Pancreas (tissue), 10 donors: ENCODE measurements at regions not wholly inside any gene's neighbourhood (a gene's known extent, or its start where the extent isn't known, plus 50 kb on each side); places are given as distances from the start of the nearest gene placed in this dataset.

Source experiments
- ATAC-seq, 4 donors: fragments of 200-7000 bp; cut with Tn5 transposase; one replicate each; pipeline versions ENCODE4 v1.8.0 to v1.9.1; 2020; ENCODE audit warnings: mild to moderate bottlenecking in 4 of 4, moderate library complexity in 4 of 4
- DNase-seq, 6 donors: peaks; one replicate each; pipeline ENCODE4 v3.0.0-alpha.2; 2020
- FAIRE-seq: peaks from 2 replicates; lab custom pipeline; 2012; peaks lifted over from hg19 to GRCh38; lab: Jason Lieb, UNC
- H3K27ac ChIP-seq, 4 donors: fragments of 200-600 bp; sonication (generic); 1 replicate in 3 of 4; 2 replicates in 1 of 4; pipeline versions ENCODE4 v1.5.0 to v1.8.0; 2020
- H3K27me3 ChIP-seq, 4 donors: fragments of 200-600 bp; one replicate each; pipeline ENCODE4 v1.8.0; 2021
- H3K36me3 ChIP-seq, 3 donors: fragments of 200-600 bp; sonication (generic) in 1 of 3; one replicate each; pipeline versions ENCODE4 v1.5.0 to v1.8.0; 2020 to 2021
- H3K4me1 ChIP-seq, 3 donors: fragments of 200-600 bp; one replicate each; pipeline ENCODE4 v1.8.0; 2021
- H3K4me3 ChIP-seq, 4 donors: fragments of 200-600 bp; sonication (generic) in 2 of 4; one replicate each; pipeline versions ENCODE4 v1.5.0 to v1.8.0; 2020 to 2021
- H3K9me3 ChIP-seq, 4 donors: fragments of 200-600 bp; one replicate each; pipeline ENCODE4 v1.8.0; 2021
- CTCF ChIP-seq, 4 donors: fragments of 200-600 bp; sonication (generic) in 3 of 4; IDR thresholded peaks; one replicate each; pipeline versions ENCODE4 v1.5.0 to v1.8.0; 2021; ENCODE audit warnings: antibody characterized with exemption in 4 of 4
- WGBS, 2 donors: extraction: QIAGEN DNeasy Blood & Tissue Kit; methylation state at CpG; one replicate each; pipeline ENCODE4 v1.1.7; 2013; 5-methylcytosine and 5-hydroxymethylcytosine counted together
- intact Hi-C, 3 donors: fragments of 100-400 bp; cut with DNase I; formaldehyde crosslinking; loops; one replicate each; pipeline versions ENCODE4 v1.11.1 to v1.14.2; 2022
- donor health status: healthy with polysubstance abuse.
- donor health status: DM: no; HTN: no; CAD: no; lungs with moderate emphysema.
- donor health status: DM: no; HTN: no; CAD: no.
- donor health status: control.
- donor health status: control.
- donor health status: Bipolar disorder and iron deficiency.
- donor health status: DM: yes; HTN: yes; CAD: no.
- donor health status: DM: no; HTN: no; CAD: no.
- donor health status: DM: no; HTN: no; CAD: no.
- donor health status: DM: yes; HTN: yes; CAD: no.

- FAIRE-seq: no peak
- Histone ChIP-seq H3K27me3 (no peaks in the 10 kb centered on the region), H3K4me1 (no peaks in the 10 kb centered on the region), H3K9me3 (no peaks in the 10 kb centered on the region), H3K4me3 (no peak overlapping the region), H3K36me3 (no peaks in the 10 kb centered on the region), H3K27ac (no peak overlapping the region)
- intact Hi-C loops: no loop called here
- no peak for ATAC-seq
- no peak for DNase-seq
- TF ChIP-seq CTCF (IDR thresholded peaks at IDR 0.05): no peak
Observed at GRCh38 chr4:74524985-74525384, 80.0 kb downstream of the AREG start.

- 78 to 94% methylated on average over 1 of the region's 1 CpG for WGBS, 2 donors
- intact Hi-C loops: no loop called here
- FAIRE-seq (no peak), DNase-seq (no peak), ATAC-seq (no peak)
- Histone ChIP-seq H3K4me3 (no peak overlapping the region), H3K27ac (no peak overlapping the region), H3K4me1 (no peaks in the 10 kb centered on the region), H3K36me3 (no peaks in the 10 kb centered on the region), H3K9me3 (no peaks in the 10 kb centered on the region), H3K27me3 (no peaks in the 10 kb centered on the region)
- no peak for TF ChIP-seq CTCF (IDR thresholded peaks at IDR 0.05)
Observed at GRCh38 chr4:74527049-74527448, 82.1 kb downstream of the AREG start.

GRCh38 chr4:74528178-74528577 lies 83.2 kb downstream of the AREG start:
- intact Hi-C loops: no loop called here
- no peak overlapping the region for H3K4me3 ChIP-seq
- no peak for FAIRE-seq
- H3K4me1 ChIP-seq: no peaks in the 10 kb centered on the region
- no peaks in the 10 kb centered on the region for H3K9me3 ChIP-seq
- no peaks in the 10 kb centered on the region for H3K27me3 ChIP-seq
- no peak for ATAC-seq
- H3K36me3 ChIP-seq: no peaks in the 10 kb centered on the region
- 88 to 91% methylated on average over 1 of the region's 1 CpG for WGBS, 2 donors
- TF ChIP-seq CTCF (IDR thresholded peaks at IDR 0.05): no peak
- no peak overlapping the region for H3K27ac ChIP-seq
- DNase-seq: no peak

- ATAC-seq (no peak), DNase-seq (no peak), FAIRE-seq (no peak)
- Histone ChIP-seq H3K36me3 (no peaks in the 10 kb centered on the region), H3K27ac (no peak overlapping the region), H3K9me3 (no peaks in the 10 kb centered on the region), H3K4me1 (no peaks in the 10 kb centered on the region), H3K4me3 (no peak overlapping the region), H3K27me3 (no peaks in the 10 kb centered on the region)
- TF ChIP-seq CTCF (IDR thresholded peaks at IDR 0.05): no peak
- WGBS, 2 donors: 74 to 78% methylated on average over 11 of the region's 11 CpGs
- intact Hi-C loops: no loop called here
Observed at GRCh38 chr4:74529284-74530041, 84.5 kb downstream of the AREG start.
